Loucy (cell line): ENCODE measurements at regions not wholly inside any gene's neighbourhood (a gene's known extent, or its start where the extent isn't known, plus 50 kb on each side); places are given as distances from the start of the nearest gene placed in this dataset.

Experiments
- CTCF ChIP-seq: fragments of 200-600 bp; sonication (generic); conservative IDR thresholded peaks from 2 replicates; pipeline ENCODE4 v1.5.1; 2014; ENCODE audit warnings: mild to moderate bottlenecking, antibody characterized with exemption, low read length
- EZH2phosphoT487 ChIP-seq: fragments of 200-600 bp; IDR thresholded peaks from 2 replicates; pipeline ENCODE4 v1.6.1; 2018; ENCODE audit warnings: antibody characterized with exemption, mild to moderate bottlenecking, moderate library complexity, borderline replicate concordance

DNA sequence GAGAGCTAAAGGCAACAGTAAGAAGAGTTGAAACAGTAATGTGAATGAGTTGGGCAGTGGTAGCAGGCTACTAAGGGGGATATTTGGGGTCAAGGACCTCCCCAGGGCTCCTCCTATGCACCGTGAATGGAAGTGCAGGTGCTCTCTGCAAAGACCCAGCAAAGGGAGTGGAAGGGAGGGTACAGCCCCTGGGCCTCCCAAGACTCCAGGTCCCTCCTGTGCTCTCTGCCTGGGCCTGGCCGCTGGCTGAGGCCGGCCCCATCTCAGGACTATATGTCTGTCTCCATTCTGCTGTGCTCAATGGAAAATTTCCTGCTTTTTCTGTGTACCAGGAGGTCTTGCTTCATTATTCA is 372.1 kb upstream of the MKI67 start:
- TF ChIP-seq CTCF, result no peak; the same call in 1 of the 2 replicates
- TF ChIP-seq EZH2phosphoT487, result no peak
